ENCODE measurements at regions not wholly inside any gene's neighbourhood (a gene's known extent, or its start where the extent isn't known, plus 50 kb on each side); places are given as distances from the start of the nearest gene placed in this dataset.

DNA sequence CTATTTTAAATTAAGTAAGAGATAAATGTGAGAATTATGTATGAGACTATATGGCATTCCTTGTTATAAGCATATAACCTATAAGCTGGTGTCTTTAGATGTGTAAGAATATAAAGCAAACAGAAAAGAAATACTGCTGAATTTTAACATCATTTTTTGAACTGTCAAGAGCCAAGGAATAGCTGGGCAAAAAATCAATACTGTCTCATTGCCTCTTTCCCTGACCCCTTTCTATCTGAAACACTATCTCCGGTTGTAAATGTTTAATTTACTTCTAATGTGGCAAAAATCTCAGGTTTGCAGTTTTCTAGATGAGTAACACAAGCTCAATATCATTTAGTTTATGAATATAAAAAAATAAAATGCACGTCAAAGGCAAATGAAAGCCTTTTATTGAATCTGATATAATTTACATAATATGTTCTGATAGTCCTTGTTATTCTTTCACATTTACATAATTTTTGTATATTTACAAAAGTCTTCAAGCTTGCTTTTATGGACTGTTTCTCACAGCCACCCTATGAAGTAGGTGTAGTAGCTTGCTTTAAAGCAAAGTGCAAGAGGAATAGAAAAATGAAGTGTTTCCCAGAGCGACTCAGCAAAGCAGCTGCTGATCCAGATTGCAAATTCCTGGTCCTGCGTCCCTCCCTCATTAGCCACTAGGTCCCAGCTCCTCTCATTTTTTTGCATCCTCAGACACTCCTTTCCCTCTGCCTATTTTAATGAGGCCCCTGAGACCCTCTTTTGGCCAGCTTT is 188.2 kb upstream of the RFC3 start:
- CTCF ChIA-PET, result no interaction called here

DNA sequence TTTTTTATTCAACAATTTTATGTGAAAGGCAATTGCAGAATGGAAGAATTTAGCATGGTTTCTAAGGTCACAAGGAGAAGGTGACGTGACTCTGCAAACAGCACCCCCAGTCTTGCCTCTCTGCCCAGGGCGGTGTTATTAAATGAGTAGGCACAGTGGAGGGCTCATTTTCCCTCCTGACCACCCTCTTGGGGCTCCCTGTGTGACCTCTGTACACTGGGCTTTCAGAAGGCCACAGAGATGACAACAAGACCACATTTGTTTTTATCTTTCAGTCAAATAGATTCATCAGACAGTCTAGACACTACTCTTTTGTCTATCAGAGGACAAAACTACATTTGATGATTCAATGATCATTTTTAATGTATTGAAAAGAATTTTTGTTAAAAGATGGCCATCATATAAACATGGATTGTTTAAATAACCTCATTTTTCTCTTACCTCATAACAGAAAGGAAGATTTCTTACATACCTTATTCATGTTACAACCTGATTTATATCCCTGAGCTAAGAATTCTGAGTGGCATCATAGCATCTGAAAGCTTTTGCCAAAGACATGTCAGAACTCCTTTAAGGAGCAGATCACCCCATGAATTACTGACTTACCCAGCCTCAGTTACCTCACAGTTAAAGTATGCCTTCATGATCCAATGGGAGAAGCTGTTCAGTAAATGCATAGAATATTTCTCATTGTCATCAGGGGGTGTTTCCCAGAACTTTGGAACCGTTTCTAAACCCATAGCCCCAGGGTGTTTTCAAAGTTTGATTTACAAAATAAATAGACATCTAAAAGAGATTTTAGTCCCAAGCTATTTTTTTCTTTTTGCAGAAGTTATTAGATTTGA is 184.0 kb upstream of the RFC3 start:
- no peaks in the 10 kb centered on the region for H3K36me3 Mint-ChIP-seq (ENCODE audit: insufficient read depth, unreplicated experiment)
- DNase-seq, result no peak
- H3K27me3 Mint-ChIP-seq (ENCODE audit: unreplicated experiment), result no peaks in the 10 kb centered on the region
- intact Hi-C loops (cut with micrococcal nuclease; ENCODE audit: unreplicated experiment), result no loop called here
- CTCF ChIA-PET, result no interaction called here
- no peak overlapping the region for H3K4me3 Mint-ChIP-seq (ENCODE audit: low read depth, unreplicated experiment)
- no TSS peak for BruUV-seq (replicated peaks)
- H3K4me1 Mint-ChIP-seq (ENCODE audit: low read depth, unreplicated experiment), result no peaks in the 10 kb centered on the region
- TF ChIP-seq, protein P1, sequence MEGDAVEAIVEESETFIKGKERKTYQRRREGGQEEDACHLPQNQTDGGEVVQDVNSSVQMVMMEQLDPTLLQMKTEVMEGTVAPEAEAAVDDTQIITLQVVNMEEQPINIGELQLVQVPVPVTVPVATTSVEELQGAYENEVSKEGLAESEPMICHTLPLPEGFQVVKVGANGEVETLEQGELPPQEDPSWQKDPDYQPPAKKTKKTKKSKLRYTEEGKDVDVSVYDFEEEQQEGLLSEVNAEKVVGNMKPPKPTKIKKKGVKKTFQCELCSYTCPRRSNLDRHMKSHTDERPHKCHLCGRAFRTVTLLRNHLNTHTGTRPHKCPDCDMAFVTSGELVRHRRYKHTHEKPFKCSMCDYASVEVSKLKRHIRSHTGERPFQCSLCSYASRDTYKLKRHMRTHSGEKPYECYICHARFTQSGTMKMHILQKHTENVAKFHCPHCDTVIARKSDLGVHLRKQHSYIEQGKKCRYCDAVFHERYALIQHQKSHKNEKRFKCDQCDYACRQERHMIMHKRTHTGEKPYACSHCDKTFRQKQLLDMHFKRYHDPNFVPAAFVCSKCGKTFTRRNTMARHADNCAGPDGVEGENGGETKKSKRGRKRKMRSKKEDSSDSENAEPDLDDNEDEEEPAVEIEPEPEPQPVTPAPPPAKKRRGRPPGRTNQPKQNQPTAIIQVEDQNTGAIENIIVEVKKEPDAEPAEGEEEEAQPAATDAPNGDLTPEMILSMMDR (IDR thresholded peaks at IDR 0.05; ENCODE audit: unreplicated experiment), result no peak
- no peak overlapping the region for H3K27ac Mint-ChIP-seq (ENCODE audit: unreplicated experiment)
- H3K9me3 Mint-ChIP-seq (ENCODE audit: low read depth, unreplicated experiment), result no peaks in the 10 kb centered on the region

More for the DNA sequence above, 188.2 kb upstream of the RFC3 start:
- Mint-ChIP-seq H3K4me1 (ENCODE audit: low read depth, unreplicated experiment) (no peaks in the 10 kb centered on the region), H3K27me3 (ENCODE audit: unreplicated experiment) (no peaks in the 10 kb centered on the region), H3K4me3 (ENCODE audit: low read depth, unreplicated experiment) (no peak overlapping the region), H3K36me3 (ENCODE audit: insufficient read depth, unreplicated experiment) (no peaks in the 10 kb centered on the region), H3K9me3 (ENCODE audit: low read depth, unreplicated experiment) (no peaks in the 10 kb centered on the region), H3K27ac (ENCODE audit: unreplicated experiment) (no peak overlapping the region)
- no TSS peak for BruUV-seq (replicated peaks)
- TF ChIP-seq, protein P1 (IDR thresholded peaks at IDR 0.05; ENCODE audit: unreplicated experiment), result no peak
- intact Hi-C loops (cut with micrococcal nuclease; ENCODE audit: unreplicated experiment), result no loop called here
- no peak for DNase-seq

DNA sequence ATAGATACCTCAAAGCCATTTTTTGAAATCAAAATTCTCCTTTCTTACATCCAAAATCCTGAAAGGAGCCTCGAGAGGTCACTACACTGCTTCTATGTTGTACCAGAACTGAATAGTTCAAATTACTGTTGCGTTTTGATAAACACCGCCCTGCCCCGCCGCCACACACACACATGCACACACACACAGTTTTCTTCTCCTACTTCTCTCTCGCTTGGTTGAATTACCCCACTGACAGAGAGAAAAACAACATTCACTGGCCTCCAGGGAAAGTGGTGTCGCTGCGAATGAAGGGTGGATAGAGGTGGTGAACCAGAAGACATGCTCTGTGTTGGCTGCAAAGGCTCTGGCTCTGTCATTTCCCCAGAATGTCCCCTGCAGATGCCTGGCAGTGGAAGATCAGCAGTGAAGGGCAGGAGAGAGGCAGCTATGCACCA is 183.4 kb upstream of the RFC3 start:
- Mint-ChIP-seq H3K4me3 (ENCODE audit: low read depth, unreplicated experiment) (no peak overlapping the region), H3K27ac (ENCODE audit: unreplicated experiment) (no peak overlapping the region), H3K4me1 (ENCODE audit: low read depth, unreplicated experiment) (no peaks in the 10 kb centered on the region), H3K27me3 (ENCODE audit: unreplicated experiment) (no peaks in the 10 kb centered on the region), H3K9me3 (ENCODE audit: low read depth, unreplicated experiment) (no peaks in the 10 kb centered on the region), H3K36me3 (ENCODE audit: insufficient read depth, unreplicated experiment) (no peaks in the 10 kb centered on the region)
- CTCF ChIA-PET, result no interaction called here
- TF ChIP-seq, protein P1 (IDR thresholded peaks at IDR 0.05; ENCODE audit: unreplicated experiment), result no peak
- no TSS peak for BruUV-seq (replicated peaks)
- DNase-seq, result no peak
- intact Hi-C loops (cut with micrococcal nuclease; ENCODE audit: unreplicated experiment), result no loop called here

DNA sequence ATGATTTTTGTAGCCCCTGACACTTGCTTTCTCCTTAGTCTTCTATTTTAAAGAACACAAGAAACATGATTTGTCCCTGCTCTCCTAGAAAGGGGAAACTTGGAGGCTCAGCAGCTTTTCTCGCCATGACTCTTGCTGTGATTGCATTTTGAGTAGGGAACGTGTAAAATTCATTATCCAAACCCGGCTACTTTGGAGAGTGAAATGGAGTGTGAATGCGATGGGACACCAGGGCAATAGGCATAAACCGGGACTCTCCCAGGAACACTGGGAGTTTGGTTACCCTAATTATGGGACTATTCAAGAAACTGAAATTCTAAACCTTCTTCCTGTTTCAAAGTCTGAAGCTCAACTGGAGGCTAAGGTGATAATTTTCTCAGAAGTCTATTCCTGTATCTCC is 181.7 kb upstream of the RFC3 start:
- Mint-ChIP-seq H3K27me3 (ENCODE audit: unreplicated experiment) (no peaks in the 10 kb centered on the region), H3K9me3 (ENCODE audit: low read depth, unreplicated experiment) (no peaks in the 10 kb centered on the region), H3K27ac (ENCODE audit: unreplicated experiment) (no peak overlapping the region), H3K4me3 (ENCODE audit: low read depth, unreplicated experiment) (no peak overlapping the region), H3K36me3 (ENCODE audit: insufficient read depth, unreplicated experiment) (no peaks in the 10 kb centered on the region), H3K4me1 (ENCODE audit: low read depth, unreplicated experiment) (no peaks in the 10 kb centered on the region)
- intact Hi-C loops (cut with micrococcal nuclease; ENCODE audit: unreplicated experiment), result no loop called here
- no peak for DNase-seq
- CTCF ChIA-PET, result interaction anchor here (0.7 kb wide), 1 partner anchor 814 kb away, joined by 4 read pairs; no protein-coding TSS in a partner anchor
- TF ChIP-seq, protein P1 (IDR thresholded peaks at IDR 0.05; ENCODE audit: unreplicated experiment), result no peak
- no TSS peak for BruUV-seq (replicated peaks)

All from Calu3 (cell line).